WTC11 (cell line): ENCODE measurements at regions not wholly inside any gene's neighbourhood (a gene's known extent, or its start where the extent isn't known, plus 50 kb on each side); places are given as distances from the start of the nearest gene placed in this dataset.

ENCODE experiments used
- ATF1 ChIP-seq: sonication (generic); formaldehyde crosslinking; IDR thresholded peaks from 2 replicates; pipeline ENCODE4 v1.8.1; 2023; ENCODE audit warnings: mild to moderate bottlenecking, moderate library complexity, missing genetic modification reagents
- CTCF ChIP-seq: fragments of 200-600 bp; IDR thresholded peaks from 2 replicates; pipeline ENCODE4 v1.8.0; 2022; ENCODE audit warnings: antibody characterized with exemption
- E2F5 ChIP-seq: sonication (generic); formaldehyde crosslinking; IDR thresholded peaks from 2 replicates; pipeline ENCODE4 v1.8.1; 2022; ENCODE audit warnings: mild to moderate bottlenecking, moderate library complexity, missing genetic modification reagents
- ERG ChIP-seq: fragments of 250-450 bp; sonication (Bioruptor Pico); IDR thresholded peaks from 2 replicates; pipeline ENCODE4 v1.8.0; 2021; ENCODE audit warnings: mild to moderate bottlenecking
- JUN ChIP-seq: sonication (generic); formaldehyde crosslinking; IDR thresholded peaks from 2 replicates; pipeline ENCODE4 v1.8.0; 2023; ENCODE audit warnings: mild to moderate bottlenecking, missing genetic modification reagents
- MLX ChIP-seq: sonication (generic); formaldehyde crosslinking; IDR thresholded peaks from 2 replicates; pipeline ENCODE4 v1.8.1; 2023; ENCODE audit warnings: mild to moderate bottlenecking, missing genetic modification reagents, moderate library complexity

GRCh38 chr7:17502213-17503060, 204.0 kb downstream of the AHR start:
- no peak for TF ChIP-seq JUN
- TF ChIP-seq CTCF = no peak
- no peak for TF ChIP-seq E2F5 (CRISPR knock-in tag)
- TF ChIP-seq MLX = no peak
- TF ChIP-seq ERG (CRISPR knock-in tag) = no peak
- TF ChIP-seq ATF1 = no peak
